ENCODE measurements at regions not wholly inside any gene's neighbourhood (a gene's known extent, or its start where the extent isn't known, plus 50 kb on each side); places are given as distances from the start of the nearest gene placed in this dataset.
A peak's percentile ranks its signal among the peaks of the same experiment; 100 is the strongest.
"Not testable (repeated sequence)": the region's sequence is repeated elsewhere in the genome, so short reads cannot be mapped to it uniquely, and the experiment has no call there.

GRCh38 chr7:94111009-94111408, 106.9 kb upstream of the BET1 start:
- no peak for FAIRE-seq

- no peak for FAIRE-seq
Measured at GRCh38 chr7:94115316-94115715, 111.2 kb upstream of the BET1 start.

GRCh38 chr7:94123136-94123535, 119.0 kb upstream of the BET1 start:
- FAIRE-seq = no peak

GRCh38 chr7:94127026-94127425, 122.9 kb upstream of the BET1 start:
- no peak for FAIRE-seq

GRCh38 chr7:94128072-94128471, 123.9 kb upstream of the BET1 start:
- no peak for FAIRE-seq

- peak; percentile 52 for FAIRE-seq
Measured at GRCh38 chr7:94129443-94130140, 125.4 kb upstream of the BET1 start.

- FAIRE-seq = no peak
Measured at GRCh38 chr7:94130716-94131115, 126.6 kb upstream of the BET1 start.

GRCh38 chr7:94133460-94133859, 129.3 kb upstream of the BET1 start:
- FAIRE-seq = no peak

GRCh38 chr7:94135180-94135579, 131.0 kb upstream of the BET1 start:
- no peak for FAIRE-seq

GRCh38 chr7:94142281-94142680, 138.1 kb upstream of the BET1 start:
- no peak for FAIRE-seq

GRCh38 chr7:94145602-94146001, 141.4 kb upstream of the BET1 start:
- no peak for FAIRE-seq

- no peak for FAIRE-seq
Measured at GRCh38 chr7:94146408-94146807, 142.3 kb upstream of the BET1 start.

GRCh38 chr7:94149789-94150545, 145.8 kb upstream of the BET1 start:
- FAIRE-seq = no peak

- peak; percentile 90 for FAIRE-seq
Measured at GRCh38 chr7:94154182-94154581, 150.0 kb upstream of the BET1 start.

- no peak for FAIRE-seq
Measured at GRCh38 chr7:94154858-94155257, 150.7 kb upstream of the BET1 start.

- FAIRE-seq = not testable (repeated sequence)
Measured at GRCh38 chr7:94157659-94158306, 153.6 kb upstream of the BET1 start.

- no peak for FAIRE-seq
Measured at GRCh38 chr7:94160719-94161435, 156.7 kb upstream of the BET1 start.

GRCh38 chr7:94161476-94161875, 157.3 kb upstream of the BET1 start:
- FAIRE-seq = no peak

- FAIRE-seq = no peak
Measured at GRCh38 chr7:94169682-94170081, 165.5 kb upstream of the BET1 start.

GRCh38 chr7:94170836-94171235, 166.7 kb upstream of the BET1 start:
- FAIRE-seq = no peak

- no peak for FAIRE-seq
Measured at GRCh38 chr7:94173436-94173835, 169.3 kb upstream of the BET1 start.

- no peak for FAIRE-seq
Measured at GRCh38 chr7:94174375-94174774, 170.2 kb upstream of the BET1 start.

- no peak for FAIRE-seq
Measured at GRCh38 chr7:94174956-94175355, 170.8 kb upstream of the BET1 start.
